ENCODE measurements at regions not wholly inside any gene's neighbourhood (a gene's known extent, or its start where the extent isn't known, plus 50 kb on each side); places are given as distances from the start of the nearest gene placed in this dataset.

GRCh38 chr10:128879441-128880140 is 587.5 kb upstream of the MGMT start:
- H3K4me1 Mint-ChIP-seq (ENCODE audit: low read depth), result no peaks in the 10 kb centered on the region
- 0 out of 2 replicates have a peak, but pooled peaks cover 5% of the 10 kb centered on the region for H3K36me3 Mint-ChIP-seq (ENCODE audit: low read depth)
- peaks cover 73% of the 10 kb centered on the region for H3K9me3 Mint-ChIP-seq
- no peak for TF ChIP-seq CTCF (IDR thresholded peaks at IDR 0.05)
- H3K27ac Mint-ChIP-seq, result no peak overlapping the region
- no peak overlapping the region for H3K4me3 Mint-ChIP-seq
- H3K27me3 Mint-ChIP-seq (ENCODE audit: insufficient read depth), result no peaks in the 10 kb centered on the region
- no peak for DNase-seq

- Mint-ChIP-seq H3K9me3 (peaks cover 67% of the 10 kb centered on the region), H3K4me1 (ENCODE audit: low read depth) (no peaks in the 10 kb centered on the region), H3K4me3 (no peak overlapping the region), H3K36me3 (ENCODE audit: low read depth) (0 out of 2 replicates have a peak, but pooled peaks cover 5% of the 10 kb centered on the region), H3K27me3 (ENCODE audit: insufficient read depth) (no peaks in the 10 kb centered on the region), H3K27ac (no peak overlapping the region)
- DNase-seq, result no peak
- no peak for TF ChIP-seq CTCF (IDR thresholded peaks at IDR 0.05)
These were observed 586.8 kb upstream of the MGMT start for GRCh38 chr10:128880159-128880725.

GRCh38 chr10:128881086-128881485 is 586.0 kb upstream of the MGMT start:
- H3K36me3 Mint-ChIP-seq (ENCODE audit: low read depth), result 0 out of 2 replicates have a peak, but pooled peaks cover 5% of the 10 kb centered on the region
- H3K4me3 Mint-ChIP-seq, result no peak overlapping the region
- no peaks in the 10 kb centered on the region for H3K4me1 Mint-ChIP-seq (ENCODE audit: low read depth)
- no peak overlapping the region for H3K27ac Mint-ChIP-seq
- DNase-seq, result no peak
- TF ChIP-seq CTCF (IDR thresholded peaks at IDR 0.05), result no peak
- H3K9me3 Mint-ChIP-seq, result peaks cover 61% of the 10 kb centered on the region
- H3K27me3 Mint-ChIP-seq (ENCODE audit: insufficient read depth), result no peaks in the 10 kb centered on the region

DNA sequence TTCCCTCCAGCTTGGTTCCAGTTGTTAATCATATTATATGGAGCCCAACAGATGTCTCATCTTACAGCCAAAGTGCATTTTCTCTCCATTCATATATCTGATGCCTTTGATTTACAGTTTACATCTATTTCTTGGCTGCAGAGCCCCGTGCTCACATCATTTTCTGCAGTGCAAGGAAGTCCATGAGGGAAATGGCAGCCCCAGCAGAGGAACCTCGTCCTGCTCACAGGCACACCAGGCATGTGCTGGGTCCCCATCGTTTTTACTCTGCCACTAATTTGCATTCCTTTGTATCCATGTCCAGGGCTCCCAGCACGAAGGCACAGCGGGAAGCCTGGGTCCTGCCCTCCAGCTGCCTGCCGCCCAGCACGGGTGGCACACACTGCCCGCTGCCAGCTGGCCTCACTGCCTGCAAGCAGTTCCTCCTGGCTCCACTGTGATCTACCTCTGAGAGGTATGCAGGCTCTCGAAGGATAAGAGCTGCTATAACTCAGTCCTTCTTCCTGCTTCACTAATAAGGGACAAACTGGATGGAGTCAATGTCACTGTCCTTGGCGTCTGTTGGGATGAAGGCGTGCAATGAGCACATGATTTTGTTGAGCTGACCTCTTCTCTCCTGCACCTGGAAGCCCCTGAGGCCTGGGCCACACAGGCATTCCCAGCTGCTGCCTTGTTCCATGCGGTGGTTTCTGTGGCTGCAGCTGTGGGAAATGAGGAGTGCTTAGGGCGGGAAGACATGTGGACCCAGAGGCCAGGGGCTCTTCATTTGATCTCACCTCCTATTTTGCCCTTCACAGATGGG is 583.6 kb upstream of the MGMT start:
- H3K4me1 Mint-ChIP-seq (ENCODE audit: low read depth), result no peaks in the 10 kb centered on the region
- no peak overlapping the region for H3K4me3 Mint-ChIP-seq
- H3K27me3 Mint-ChIP-seq (ENCODE audit: insufficient read depth), result no peaks in the 10 kb centered on the region
- H3K9me3 Mint-ChIP-seq, result peaks cover 50% of the 10 kb centered on the region
- no peak overlapping the region for H3K27ac Mint-ChIP-seq
- H3K36me3 Mint-ChIP-seq (ENCODE audit: low read depth), result no peaks in the 10 kb centered on the region
- DNase-seq, result no peak
- TF ChIP-seq CTCF (IDR thresholded peaks at IDR 0.05), result no peak

DNA sequence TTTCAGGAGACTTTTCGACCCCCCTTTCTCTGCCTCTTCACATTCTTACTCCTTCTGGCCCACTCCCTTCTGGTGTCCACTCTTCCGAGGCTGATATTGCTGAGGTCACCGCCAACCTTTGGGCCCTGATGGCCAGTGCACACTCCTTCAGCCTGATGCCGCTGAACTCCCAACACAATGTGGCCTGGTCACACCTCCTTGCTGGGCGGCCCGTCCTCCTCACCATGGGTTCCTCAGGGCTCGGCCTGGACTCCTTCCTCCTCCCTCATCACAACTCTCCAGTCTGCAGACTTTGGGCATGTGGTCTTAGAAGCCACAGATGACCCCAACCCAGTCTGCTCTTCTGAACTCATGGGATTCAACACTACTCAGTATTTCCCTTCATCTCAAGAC is 583.0 kb upstream of the MGMT start:
- H3K4me3 Mint-ChIP-seq, result no peak overlapping the region
- no peaks in the 10 kb centered on the region for H3K36me3 Mint-ChIP-seq (ENCODE audit: low read depth)
- DNase-seq, result no peak

More for the DNA sequence above, 583.0 kb upstream of the MGMT start:
- TF ChIP-seq CTCF (IDR thresholded peaks at IDR 0.05), result no peak
- Mint-ChIP-seq H3K9me3 (peaks cover 48% of the 10 kb centered on the region), H3K27me3 (ENCODE audit: insufficient read depth) (no peaks in the 10 kb centered on the region), H3K27ac (no peak overlapping the region), H3K4me1 (ENCODE audit: low read depth) (no peaks in the 10 kb centered on the region)

All from HFFc6 (cell line).